ENCODE measurements at regions not wholly inside any gene's neighbourhood (a gene's known extent, or its start where the extent isn't known, plus 50 kb on each side); places are given as distances from the start of the nearest gene placed in this dataset.
"Not testable (repeated sequence)": the region's sequence is repeated elsewhere in the genome, so short reads cannot be mapped to it uniquely, and the experiment has no call there.

DNA sequence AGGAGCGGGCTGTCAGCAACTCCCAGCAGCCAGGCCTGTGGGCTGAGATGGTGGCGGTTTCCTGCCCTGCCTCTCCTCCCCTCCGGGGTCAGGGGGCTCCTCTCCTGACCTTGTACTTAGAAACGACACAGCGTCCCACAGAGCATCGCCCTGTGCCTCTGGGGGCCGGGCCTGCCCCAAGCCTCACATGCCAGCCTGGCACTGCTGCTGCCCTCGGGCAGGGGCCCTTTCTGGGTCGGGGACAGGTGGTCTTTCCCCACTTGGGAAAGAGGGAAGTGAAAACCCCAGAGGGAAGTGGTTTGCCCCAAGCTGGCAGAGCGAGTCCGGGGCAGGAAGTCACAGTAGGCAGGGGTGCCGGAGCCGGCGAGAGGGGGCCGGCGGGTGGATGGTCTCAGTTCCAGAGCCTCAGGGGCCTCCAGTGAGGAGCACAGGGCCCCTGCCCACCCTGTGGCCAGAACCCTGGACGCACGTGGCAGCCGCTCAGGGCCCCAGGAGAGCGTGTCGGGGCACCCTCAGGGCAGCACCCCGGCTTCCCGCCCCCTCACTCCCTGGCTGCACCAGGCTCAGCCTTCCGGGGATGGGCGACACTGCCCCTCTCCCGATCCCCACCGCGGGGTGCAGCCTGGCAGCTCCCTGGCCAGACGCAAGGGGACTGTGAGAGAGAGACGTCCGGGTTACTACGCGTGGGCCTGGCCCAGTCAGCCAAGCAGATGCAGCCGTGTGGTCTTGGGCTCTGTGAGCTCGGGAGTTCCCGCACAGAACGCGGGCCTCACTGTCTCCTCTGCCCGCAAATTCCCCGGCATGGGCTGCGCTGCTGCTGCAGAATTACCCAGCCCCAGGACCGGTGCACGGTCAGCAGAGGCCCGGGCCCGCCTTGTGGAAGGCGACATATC is 4382.9 kb upstream of the TPTE start:
- FAIRE-seq; H3K9me3 ChIP-seq; H3K4me2 ChIP-seq; H3K27ac ChIP-seq; H3K4me1 ChIP-seq; POLR2A ChIA-PET; CTCF ChIA-PET; DNase-seq (ENCODE audit: low read depth in 1 of 2, low spot score in 1 of 2); H3K4me3 ChIP-seq; ATAC-seq: not testable (repeated sequence)
- no CpG with 5 or more reads among the region's 46 CpGs for WGBS (ENCODE audit: missing lambda C conversion rate)

DNA sequence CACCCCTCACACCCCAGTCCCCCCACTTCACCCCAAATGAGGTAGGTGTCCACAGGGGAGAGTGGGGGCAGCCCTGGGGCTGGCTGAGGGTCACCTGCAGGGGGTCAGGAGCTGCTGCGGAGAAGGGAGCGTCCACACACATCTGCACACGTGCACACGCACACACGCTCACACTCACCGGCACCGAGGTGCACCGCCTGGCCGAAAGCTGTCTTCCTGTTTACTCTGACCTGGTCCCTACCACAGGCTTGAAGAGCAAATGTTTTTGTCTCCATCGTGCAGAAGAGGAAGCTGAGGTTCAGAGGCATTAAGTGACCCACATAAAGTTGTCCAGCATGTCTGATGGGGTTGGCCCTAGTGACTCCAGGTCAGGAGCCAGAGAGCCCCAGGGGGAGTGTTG is 4382.1 kb upstream of the TPTE start:
- H3K9me3 ChIP-seq; H3K4me2 ChIP-seq; POLR2A ChIA-PET; H3K27ac ChIP-seq; FAIRE-seq; ATAC-seq; H3K4me3 ChIP-seq; CTCF ChIA-PET; DNase-seq (ENCODE audit: low read depth in 1 of 2, low spot score in 1 of 2); H3K4me1 ChIP-seq: not testable (repeated sequence)
- WGBS (ENCODE audit: missing lambda C conversion rate) = no CpG with 5 or more reads among the region's 10 CpGs

DNA sequence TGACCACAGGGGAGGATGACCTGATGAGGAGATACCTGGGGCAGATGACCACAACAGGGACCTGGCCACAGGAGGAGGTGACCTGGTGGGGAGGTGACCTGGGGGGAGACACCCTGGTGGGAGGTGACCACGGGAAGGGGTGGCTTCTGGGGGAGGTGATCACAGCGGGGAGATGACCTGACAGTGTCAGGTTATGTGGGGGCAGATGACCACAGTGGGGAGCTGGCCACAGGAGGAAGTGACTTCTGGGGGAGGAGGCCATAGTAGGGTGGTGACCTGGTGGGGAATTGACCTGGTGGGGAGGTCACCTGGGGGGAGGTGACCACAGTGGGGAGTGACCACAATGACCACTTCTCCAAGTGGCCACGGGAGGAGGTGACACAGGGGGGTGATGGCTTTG is 4381.5 kb upstream of the TPTE start:
- H3K4me2 ChIP-seq; H3K4me1 ChIP-seq; H3K9me3 ChIP-seq; CTCF ChIA-PET; POLR2A ChIA-PET; ATAC-seq; DNase-seq (ENCODE audit: low read depth in 1 of 2, low spot score in 1 of 2); FAIRE-seq; H3K27ac ChIP-seq; H3K4me3 ChIP-seq: not testable (repeated sequence)
- WGBS (ENCODE audit: missing lambda C conversion rate) = no CpG with 5 or more reads among the region's 3 CpGs

DNA sequence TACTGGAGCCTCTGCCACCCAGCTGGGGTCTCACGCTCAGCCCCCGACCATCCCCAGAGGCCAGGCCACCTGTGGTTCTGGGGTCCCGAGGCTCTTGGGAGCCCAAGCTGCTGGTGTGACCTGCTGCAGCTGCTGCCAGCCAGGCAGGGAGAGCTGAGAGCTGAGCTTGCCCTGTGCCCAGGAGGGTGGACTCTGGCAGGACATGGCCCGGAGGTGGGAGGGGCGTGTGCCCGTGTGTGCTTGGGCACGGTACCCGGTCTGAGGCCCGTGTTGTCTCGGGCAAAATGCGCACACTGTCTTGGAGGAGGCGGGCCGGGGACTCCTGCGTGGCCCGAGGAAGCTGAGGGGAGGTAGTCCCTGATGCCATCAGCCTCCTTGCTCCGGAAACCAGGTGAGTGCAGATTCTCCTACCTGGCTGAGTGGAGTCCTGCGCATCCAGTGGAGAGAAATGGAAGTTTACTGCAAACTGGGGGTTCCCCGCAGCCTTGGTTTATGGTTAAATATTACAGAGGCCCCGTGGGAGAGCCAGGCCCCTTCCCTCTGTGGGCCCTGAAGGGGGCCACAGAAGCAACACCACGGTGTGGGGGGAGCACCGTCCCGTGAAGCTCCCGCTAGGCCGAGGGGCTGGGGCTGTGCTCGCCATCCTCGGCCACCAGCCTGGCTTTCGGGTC is 4380.8 kb upstream of the TPTE start:
- H3K4me2 ChIP-seq; H3K9me3 ChIP-seq; CTCF ChIA-PET; H3K27ac ChIP-seq; H3K4me3 ChIP-seq; POLR2A ChIA-PET; DNase-seq (ENCODE audit: low read depth in 1 of 2, low spot score in 1 of 2); H3K4me1 ChIP-seq; FAIRE-seq: not testable (repeated sequence)
- peak; percentile 48 to 61 for ATAC-seq
- WGBS (ENCODE audit: missing lambda C conversion rate) = no CpG with 5 or more reads among the region's 27 CpGs

DNA sequence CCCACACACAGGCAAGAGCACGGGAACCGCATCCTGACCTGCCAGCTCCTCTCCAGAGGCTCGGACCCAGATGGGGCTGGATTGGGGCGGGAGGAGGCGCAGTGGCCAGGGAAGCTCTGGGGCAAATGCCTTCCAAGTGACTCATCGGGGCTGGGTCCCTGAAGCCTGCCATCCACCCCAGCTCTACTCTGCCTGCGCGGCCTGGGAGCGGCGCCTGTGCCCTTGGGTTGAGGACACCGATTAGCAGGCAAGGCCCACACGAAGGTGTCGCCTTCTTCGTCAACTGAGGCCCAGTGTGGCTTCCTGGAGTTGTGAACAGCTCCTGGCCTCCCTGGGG is 4380.3 kb upstream of the TPTE start:
- H3K4me2 ChIP-seq; FAIRE-seq; DNase-seq (ENCODE audit: low read depth in 1 of 2, low spot score in 1 of 2); POLR2A ChIA-PET; H3K9me3 ChIP-seq; CTCF ChIA-PET; H3K27ac ChIP-seq; H3K4me3 ChIP-seq; H3K4me1 ChIP-seq: not testable (repeated sequence)
- WGBS (ENCODE audit: missing lambda C conversion rate) = no CpG with 5 or more reads among the region's 14 CpGs
- ATAC-seq = peak; percentile 79 to 90

DNA sequence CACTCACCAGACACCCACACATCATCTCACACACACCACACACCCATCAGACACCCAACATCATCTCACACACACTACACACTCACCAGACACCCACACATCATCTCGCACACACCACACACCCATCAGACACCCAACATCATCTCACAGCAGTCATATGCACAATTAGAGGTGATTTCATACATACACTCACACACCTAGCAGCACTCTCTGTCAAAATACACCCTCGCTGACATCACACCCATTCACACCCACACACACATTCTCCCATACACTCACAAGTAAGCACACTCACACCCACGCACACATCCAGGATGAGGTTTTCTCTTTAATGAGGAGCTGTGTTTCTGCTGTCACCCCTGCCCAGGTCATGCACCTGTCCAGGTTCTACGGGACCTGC is 4368.2 kb upstream of the TPTE start:
- ATAC-seq; FAIRE-seq; H3K27ac ChIP-seq; H3K4me1 ChIP-seq; H3K9me3 ChIP-seq; DNase-seq (ENCODE audit: low read depth in 1 of 2, low spot score in 1 of 2); H3K4me3 ChIP-seq; POLR2A ChIA-PET; CTCF ChIA-PET; H3K4me2 ChIP-seq: not testable (repeated sequence)
- no CpG with 5 or more reads among the region's 4 CpGs for WGBS (ENCODE audit: missing lambda C conversion rate)

DNA sequence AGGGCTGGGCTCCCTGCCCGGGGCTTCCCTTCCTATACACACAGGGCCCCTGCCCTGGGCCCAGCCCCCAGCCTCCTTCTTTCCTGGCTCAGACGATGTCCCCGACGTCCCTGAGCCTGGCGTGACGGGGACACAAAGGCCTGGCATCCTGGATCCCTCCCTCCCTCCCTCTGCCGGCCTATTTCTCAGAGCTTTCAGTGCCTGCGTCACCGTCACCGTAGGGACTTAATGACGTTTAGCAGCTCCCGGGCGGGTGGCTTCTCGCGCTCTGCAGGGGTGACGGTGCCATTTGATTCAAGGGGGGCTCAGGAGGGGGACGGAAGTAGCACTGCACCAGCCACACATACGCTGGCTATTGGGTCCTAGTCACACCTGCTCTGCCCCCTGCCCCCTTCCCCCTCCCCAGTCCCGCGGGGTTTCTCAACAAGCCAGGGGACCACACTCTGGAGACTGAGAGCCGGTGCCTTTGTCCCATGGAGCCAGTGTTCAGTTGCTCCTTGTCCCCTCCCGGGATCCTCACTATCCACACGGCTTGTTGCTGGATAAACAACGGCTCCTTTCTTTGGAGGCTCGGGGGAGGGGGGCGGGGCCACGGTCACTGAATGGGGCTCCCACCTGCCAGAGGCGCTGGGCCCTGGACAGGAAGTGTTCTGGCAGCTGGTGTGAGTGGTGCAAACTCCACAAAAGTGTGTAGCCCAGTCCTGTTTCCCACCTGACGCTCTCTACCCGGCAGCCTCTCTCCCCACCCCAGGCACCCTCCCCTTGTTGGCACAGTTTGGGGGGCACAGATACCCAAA is 4366.7 kb upstream of the TPTE start:
- H3K4me1 ChIP-seq; DNase-seq (ENCODE audit: low read depth in 1 of 2, low spot score in 1 of 2); H3K4me3 ChIP-seq; FAIRE-seq; POLR2A ChIA-PET; ATAC-seq; H3K4me2 ChIP-seq; H3K9me3 ChIP-seq; CTCF ChIA-PET; H3K27ac ChIP-seq: not testable (repeated sequence)
- WGBS (ENCODE audit: missing lambda C conversion rate) = no CpG with 5 or more reads among the region's 30 CpGs

DNA sequence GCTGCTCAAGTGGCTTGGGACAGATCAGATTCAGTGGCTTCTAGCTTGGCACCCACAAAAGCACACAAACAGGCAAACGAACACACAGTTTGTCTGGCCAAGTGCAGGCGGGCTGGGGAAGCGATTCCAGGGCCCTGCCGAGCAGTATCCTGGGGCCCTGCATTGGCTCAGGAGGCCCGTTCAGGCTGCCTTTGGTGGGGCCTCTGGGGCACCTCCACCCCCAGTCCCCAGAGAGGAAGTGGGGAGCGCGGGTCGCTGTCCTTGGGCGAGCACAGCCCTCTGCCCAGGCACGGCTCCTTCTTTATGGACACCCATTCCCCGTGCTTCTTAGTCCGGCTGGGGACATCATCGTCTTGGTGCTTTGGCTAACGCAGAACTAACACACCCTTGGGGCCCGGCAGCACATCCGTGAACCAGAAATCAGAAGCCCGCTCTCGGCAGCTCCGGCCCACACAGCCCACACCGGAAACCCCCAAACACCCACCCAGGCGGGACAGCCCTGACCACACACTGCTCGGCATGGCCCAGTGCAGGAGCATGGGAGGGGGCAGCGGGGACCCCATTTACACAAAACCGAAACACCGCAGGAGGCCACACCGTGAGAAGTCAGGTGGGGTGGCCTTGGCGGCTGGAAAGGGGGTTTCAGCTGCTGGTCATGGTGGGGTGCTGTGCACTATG is 4364.5 kb upstream of the TPTE start:
- H3K4me1 ChIP-seq; ATAC-seq; H3K9me3 ChIP-seq; DNase-seq (ENCODE audit: low read depth in 1 of 2, low spot score in 1 of 2); H3K4me3 ChIP-seq; H3K27ac ChIP-seq; FAIRE-seq; H3K4me2 ChIP-seq; CTCF ChIA-PET; POLR2A ChIA-PET: not testable (repeated sequence)
- no CpG with 5 or more reads among the region's 27 CpGs for WGBS (ENCODE audit: missing lambda C conversion rate)

DNA sequence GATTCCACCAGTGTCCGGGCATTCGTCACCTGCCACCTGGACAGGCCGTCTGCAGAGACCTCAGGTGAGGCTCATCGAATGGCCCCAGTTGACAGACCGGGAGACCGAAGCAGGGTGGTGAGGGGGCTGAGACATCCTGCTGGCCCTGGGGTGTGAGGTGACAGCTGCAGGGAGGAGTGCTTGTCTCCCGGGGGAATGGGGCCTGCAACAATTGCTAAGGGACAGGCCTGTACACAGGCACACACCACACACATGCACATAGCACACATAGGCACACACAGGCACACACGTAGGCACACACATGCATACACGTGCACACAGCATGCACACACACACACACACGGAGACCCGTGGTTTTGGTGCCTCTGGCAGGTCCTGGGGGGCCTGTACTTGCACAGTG is 4363.9 kb upstream of the TPTE start:
- H3K9me3 ChIP-seq; H3K4me3 ChIP-seq; H3K4me1 ChIP-seq; H3K4me2 ChIP-seq; DNase-seq (ENCODE audit: low read depth in 1 of 2, low spot score in 1 of 2); CTCF ChIA-PET; ATAC-seq; H3K27ac ChIP-seq; POLR2A ChIA-PET; FAIRE-seq: not testable (repeated sequence)
- no CpG with 5 or more reads among the region's 11 CpGs for WGBS (ENCODE audit: missing lambda C conversion rate)

DNA sequence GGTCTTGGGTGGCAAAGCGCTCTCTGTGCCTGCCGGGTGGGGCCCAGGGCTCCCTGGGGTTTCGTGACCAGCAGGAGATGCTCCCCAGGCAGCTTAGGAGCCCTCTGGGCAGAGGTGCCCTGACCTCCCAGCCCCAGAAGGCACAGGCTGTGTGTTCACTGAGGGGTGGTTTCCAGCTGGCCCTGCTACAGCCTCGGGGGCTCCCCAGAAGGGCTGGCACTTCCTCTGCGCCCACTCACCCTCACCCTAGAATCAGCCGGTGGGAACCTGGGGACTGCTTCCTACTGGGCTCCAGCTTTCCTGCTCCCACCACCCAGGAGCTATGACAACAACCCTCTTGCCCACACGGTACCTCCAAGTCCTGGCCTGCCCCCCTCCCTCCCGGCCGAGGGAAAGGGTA is 4363.2 kb upstream of the TPTE start:
- H3K27ac ChIP-seq; POLR2A ChIA-PET; H3K9me3 ChIP-seq; H3K4me2 ChIP-seq; H3K4me1 ChIP-seq; ATAC-seq; H3K4me3 ChIP-seq; DNase-seq (ENCODE audit: low read depth in 1 of 2, low spot score in 1 of 2); FAIRE-seq; CTCF ChIA-PET: not testable (repeated sequence)
- no CpG with 5 or more reads among the region's 9 CpGs for WGBS (ENCODE audit: missing lambda C conversion rate)
